IMR-90 (cell line): ENCODE measurements at regions not wholly inside any gene's neighbourhood (a gene's known extent, or its start where the extent isn't known, plus 50 kb on each side); places are given as distances from the start of the nearest gene placed in this dataset.
A peak's percentile ranks its signal among the peaks of the same experiment; 100 is the strongest.

ENCODE experiments used
- BHLHE40 ChIP-seq: fragments of 150-350 bp; IDR thresholded peaks from 2 replicates; pipeline ENCODE4 v1.6.1; 2016; ENCODE audit warnings: mild to moderate bottlenecking, low read depth, low read length
- CEBPB ChIP-seq: IDR thresholded peaks from 2 replicates; pipeline ENCODE4 v1.6.1; 2012; ENCODE audit warnings: low read depth, low read length, improper control_type of control experiment
- MAZ ChIP-seq: IDR thresholded peaks from 2 replicates; pipeline ENCODE4 v1.6.1; 2012; ENCODE audit warnings: low read depth, mild to moderate bottlenecking, low read length, improper control_type of control experiment, moderate library complexity, borderline replicate concordance
- MXI1 ChIP-seq: IDR thresholded peaks from 2 replicates; pipeline ENCODE4 v1.6.1; 2012; ENCODE audit warnings: low read depth, mild to moderate bottlenecking, low read length, moderate library complexity, borderline replicate concordance
- POLR2A ChIP-seq: IDR thresholded peaks from 2 replicates; pipeline ENCODE4 v1.6.1; 2012; ENCODE audit warnings: mild to moderate bottlenecking, low read depth, low read length
- RAD21 ChIP-seq: IDR thresholded peaks from 2 replicates; pipeline ENCODE4 v1.6.1; 2012; ENCODE audit warnings: low read length, improper control_type of control experiment
- USF2 ChIP-seq: fragments of 150-350 bp; IDR thresholded peaks from 2 replicates; pipeline ENCODE4 v1.6.1; 2017; ENCODE audit warnings: mild to moderate bottlenecking, antibody characterized with exemption, low read length, low read depth
- TF ChIP-seq, protein P1 (sequence below): conservative IDR thresholded peaks from 2 replicates; pipeline ENCODE4 v1.5.1; 2012; ENCODE audit warnings: mild to moderate bottlenecking, low read depth, low read length, improper control_type of control experiment

- no peak for TF ChIP-seq RAD21
- TF ChIP-seq, protein P1, sequence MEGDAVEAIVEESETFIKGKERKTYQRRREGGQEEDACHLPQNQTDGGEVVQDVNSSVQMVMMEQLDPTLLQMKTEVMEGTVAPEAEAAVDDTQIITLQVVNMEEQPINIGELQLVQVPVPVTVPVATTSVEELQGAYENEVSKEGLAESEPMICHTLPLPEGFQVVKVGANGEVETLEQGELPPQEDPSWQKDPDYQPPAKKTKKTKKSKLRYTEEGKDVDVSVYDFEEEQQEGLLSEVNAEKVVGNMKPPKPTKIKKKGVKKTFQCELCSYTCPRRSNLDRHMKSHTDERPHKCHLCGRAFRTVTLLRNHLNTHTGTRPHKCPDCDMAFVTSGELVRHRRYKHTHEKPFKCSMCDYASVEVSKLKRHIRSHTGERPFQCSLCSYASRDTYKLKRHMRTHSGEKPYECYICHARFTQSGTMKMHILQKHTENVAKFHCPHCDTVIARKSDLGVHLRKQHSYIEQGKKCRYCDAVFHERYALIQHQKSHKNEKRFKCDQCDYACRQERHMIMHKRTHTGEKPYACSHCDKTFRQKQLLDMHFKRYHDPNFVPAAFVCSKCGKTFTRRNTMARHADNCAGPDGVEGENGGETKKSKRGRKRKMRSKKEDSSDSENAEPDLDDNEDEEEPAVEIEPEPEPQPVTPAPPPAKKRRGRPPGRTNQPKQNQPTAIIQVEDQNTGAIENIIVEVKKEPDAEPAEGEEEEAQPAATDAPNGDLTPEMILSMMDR = no peak
- TF ChIP-seq POLR2A = no peak
- TF ChIP-seq MAZ = no peak
- TF ChIP-seq MXI1 = no peak
- TF ChIP-seq CEBPB = 0 out of 2 replicates have a peak, but pooled peaks have one; percentile 8
- no peak for TF ChIP-seq USF2
- TF ChIP-seq BHLHE40 = no peak
Measured at GRCh38 chr13:107339209-107339608, 771.3 kb upstream of the ARGLU1 start.
